HFFc6 (cell line): ENCODE measurements at regions not wholly inside any gene's neighbourhood (a gene's known extent, or its start where the extent isn't known, plus 50 kb on each side); places are given as distances from the start of the nearest gene placed in this dataset.
A peak's percentile ranks its signal among the peaks of the same experiment; 100 is the strongest.

Experiments
- DNase-seq: peaks from one replicate; pipeline ENCODE4 v3.0.0-alpha.2; 2018
- H3K27ac Mint-ChIP-seq: 2 replicates; pipeline ENCODE4 v1.8.0; 2020; ENCODE audit warnings: mild to moderate bottlenecking, mixed read lengths
- H3K27me3 Mint-ChIP-seq: 2 replicates; pipeline ENCODE4 v1.8.0; 2021; ENCODE audit warnings: mild to moderate bottlenecking, moderate library complexity, mixed read lengths; ENCODE audit not compliant: insufficient read depth
- H3K36me3 Mint-ChIP-seq: 2 replicates; pipeline ENCODE4 v1.8.0; 2021; ENCODE audit warnings: low read depth, mixed read lengths
- H3K4me1 Mint-ChIP-seq: 2 replicates; pipeline ENCODE4 v1.8.0; 2020; ENCODE audit warnings: low read depth, mixed read lengths
- H3K4me3 Mint-ChIP-seq: 2 replicates; pipeline ENCODE4 v1.8.0; 2020; ENCODE audit warnings: mild to moderate bottlenecking, moderate library complexity, mixed read lengths
- H3K9me3 Mint-ChIP-seq: 2 replicates; pipeline ENCODE4 v1.8.0; 2020; ENCODE audit warnings: mild to moderate bottlenecking, mixed read lengths
- CTCF ChIP-seq: fragments of 200-600 bp; sonication (generic); IDR thresholded peaks from 2 replicates; pipeline ENCODE4 v1.5.0; 2021; ENCODE audit warnings: antibody characterized with exemption, mild to moderate bottlenecking

GRCh38 chr5:96569770-96570169 lies 92.4 kb upstream of the CAST start:
- no peak overlapping the region for H3K4me3 Mint-ChIP-seq
- no peaks in the 10 kb centered on the region; the same call in 1 of the 2 replicates for H3K27me3 Mint-ChIP-seq

GRCh38 chr5:96572864-96573512 lies 89.2 kb upstream of the CAST start:
- Mint-ChIP-seq H3K27me3 (no peaks in the 10 kb centered on the region), H3K9me3 (no peaks in the 10 kb centered on the region), H3K27ac (peak overlapping the region; percentile 78)

More at GRCh38 chr5:96569770-96570169, 92.4 kb upstream of the CAST start:
- DNase-seq: no peak
- H3K27ac Mint-ChIP-seq: no peak overlapping the region
- TF ChIP-seq CTCF: no peak
- no peaks in the 10 kb centered on the region for H3K36me3 Mint-ChIP-seq
- H3K9me3 Mint-ChIP-seq: no peaks in the 10 kb centered on the region
- H3K4me1 Mint-ChIP-seq: peaks cover 69% of the 10 kb centered on the region

GRCh38 chr5:96573513-96573894 lies 88.7 kb upstream of the CAST start:
- DNase-seq: no peak
- TF ChIP-seq CTCF: no peak
- Mint-ChIP-seq H3K9me3 (no peaks in the 10 kb centered on the region), H3K36me3 (no peaks in the 10 kb centered on the region), H3K27me3 (no peaks in the 10 kb centered on the region), H3K4me1 (peaks cover 48% of the 10 kb centered on the region), H3K4me3 (no peak overlapping the region), H3K27ac (no peak overlapping the region)

More at GRCh38 chr5:96572864-96573512, 89.2 kb upstream of the CAST start:
- TF ChIP-seq CTCF: no peak
- peak; percentile 93 for DNase-seq
- H3K36me3 Mint-ChIP-seq: no peaks in the 10 kb centered on the region
- H3K4me1 Mint-ChIP-seq: peaks cover 46% of the 10 kb centered on the region
- H3K4me3 Mint-ChIP-seq: peak overlapping the region; percentile 5; the same call in 1 of the 2 replicates

GRCh38 chr5:96576876-96577275 lies 85.3 kb upstream of the CAST start:
- H3K4me1 Mint-ChIP-seq: peaks cover 40% of the 10 kb centered on the region
- no peak overlapping the region for H3K4me3 Mint-ChIP-seq
- no peaks in the 10 kb centered on the region for H3K27me3 Mint-ChIP-seq
- no peaks in the 10 kb centered on the region for H3K9me3 Mint-ChIP-seq
- no peak for TF ChIP-seq CTCF
- DNase-seq: no peak
- H3K27ac Mint-ChIP-seq: no peak overlapping the region
- H3K36me3 Mint-ChIP-seq: no peaks in the 10 kb centered on the region

GRCh38 chr5:96577909-96578308 lies 84.3 kb upstream of the CAST start:
- peaks cover 39% of the 10 kb centered on the region for H3K4me1 Mint-ChIP-seq
- H3K27ac Mint-ChIP-seq: no peak overlapping the region
- no peaks in the 10 kb centered on the region for H3K9me3 Mint-ChIP-seq
- DNase-seq: no peak
- H3K4me3 Mint-ChIP-seq: no peak overlapping the region
- H3K36me3 Mint-ChIP-seq: no peaks in the 10 kb centered on the region
- TF ChIP-seq CTCF: no peak
- no peaks in the 10 kb centered on the region for H3K27me3 Mint-ChIP-seq

- H3K4me3 Mint-ChIP-seq: no peak overlapping the region
Observed at GRCh38 chr5:96579711-96580110, 82.5 kb upstream of the CAST start.

More at GRCh38 chr5:96579711-96580110, 82.5 kb upstream of the CAST start:
- TF ChIP-seq CTCF: no peak
- H3K27me3 Mint-ChIP-seq: no peaks in the 10 kb centered on the region
- H3K36me3 Mint-ChIP-seq: no peaks in the 10 kb centered on the region
- DNase-seq: no peak
- H3K27ac Mint-ChIP-seq: no peak overlapping the region
- peaks cover 30% of the 10 kb centered on the region for H3K4me1 Mint-ChIP-seq
- H3K9me3 Mint-ChIP-seq: no peaks in the 10 kb centered on the region
